PC-9 (cell line): ENCODE measurements at regions not wholly inside any gene's neighbourhood (a gene's known extent, or its start where the extent isn't known, plus 50 kb on each side); places are given as distances from the start of the nearest gene placed in this dataset.

Experiments used
- EZH2 ChIP-seq: fragments of 200-600 bp; sonication (generic); IDR thresholded peaks from 2 replicates; pipeline ENCODE4 v1.8.0; 2017; ENCODE audit warnings: antibody characterized with exemption, low read depth
- TF ChIP-seq, protein P1 (sequence below): fragments of 200-600 bp; sonication (generic); conservative IDR thresholded peaks from 2 replicates; pipeline ENCODE4 v1.6.1; 2017; ENCODE audit warnings: mixed run types, antibody characterized with exemption, mild to moderate bottlenecking, moderate library complexity

DNA sequence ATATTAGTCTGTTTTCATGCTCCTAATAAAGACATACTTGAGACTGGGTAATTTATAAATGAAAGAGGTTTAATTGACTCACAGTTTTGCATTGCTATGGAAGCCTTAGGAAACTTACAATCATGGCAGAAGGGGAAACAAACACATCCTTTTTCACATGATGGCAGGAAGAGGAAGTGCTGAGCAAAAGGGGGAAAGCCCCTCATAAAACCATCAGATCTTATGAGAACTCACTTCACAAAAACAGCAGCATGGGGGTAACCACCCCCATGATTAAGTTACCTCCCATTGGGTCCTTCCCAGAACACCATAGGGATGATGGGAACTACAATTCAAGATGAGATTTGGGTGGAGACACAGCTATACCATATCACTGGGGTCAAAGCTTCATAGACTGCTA, 254.2 kb downstream of the ERMARD start:
- TF ChIP-seq, protein P1, sequence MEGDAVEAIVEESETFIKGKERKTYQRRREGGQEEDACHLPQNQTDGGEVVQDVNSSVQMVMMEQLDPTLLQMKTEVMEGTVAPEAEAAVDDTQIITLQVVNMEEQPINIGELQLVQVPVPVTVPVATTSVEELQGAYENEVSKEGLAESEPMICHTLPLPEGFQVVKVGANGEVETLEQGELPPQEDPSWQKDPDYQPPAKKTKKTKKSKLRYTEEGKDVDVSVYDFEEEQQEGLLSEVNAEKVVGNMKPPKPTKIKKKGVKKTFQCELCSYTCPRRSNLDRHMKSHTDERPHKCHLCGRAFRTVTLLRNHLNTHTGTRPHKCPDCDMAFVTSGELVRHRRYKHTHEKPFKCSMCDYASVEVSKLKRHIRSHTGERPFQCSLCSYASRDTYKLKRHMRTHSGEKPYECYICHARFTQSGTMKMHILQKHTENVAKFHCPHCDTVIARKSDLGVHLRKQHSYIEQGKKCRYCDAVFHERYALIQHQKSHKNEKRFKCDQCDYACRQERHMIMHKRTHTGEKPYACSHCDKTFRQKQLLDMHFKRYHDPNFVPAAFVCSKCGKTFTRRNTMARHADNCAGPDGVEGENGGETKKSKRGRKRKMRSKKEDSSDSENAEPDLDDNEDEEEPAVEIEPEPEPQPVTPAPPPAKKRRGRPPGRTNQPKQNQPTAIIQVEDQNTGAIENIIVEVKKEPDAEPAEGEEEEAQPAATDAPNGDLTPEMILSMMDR, result no peak
- TF ChIP-seq EZH2, result no peak
